ENCODE measurements at regions not wholly inside any gene's neighbourhood (a gene's known extent, or its start where the extent isn't known, plus 50 kb on each side); places are given as distances from the start of the nearest gene placed in this dataset.
"Not testable (repeated sequence)": the region's sequence is repeated elsewhere in the genome, so short reads cannot be mapped to it uniquely, and the experiment has no call there.

- 80% methylated on average over 15 to 16 of the region's 16 CpGs for WGBS, 2 donors
- not testable (repeated sequence) for H3K4me3 ChIP-seq; H3K27me3 ChIP-seq; DNase-seq (ENCODE audit: low spot score in 2 of 2); H3K27ac ChIP-seq; H3K4me1 ChIP-seq; H3K9me3 ChIP-seq
- H3K36me3 ChIP-seq = peaks cover 0 to 14% (median 0%) of the 10 kb centered on the region in 3 donors
Observed at GRCh38 chr16:29173371-29174305, 188.8 kb downstream of the LAT start.

- 92 to 97% methylated on average over 7 of the region's 7 CpGs for WGBS, 2 donors
- not testable (repeated sequence) for H3K27ac ChIP-seq, H3K4me1 ChIP-seq
Observed at GRCh38 chr16:29172098-29172724, 187.4 kb downstream of the LAT start.

GRCh38 chr16:29171296-29171695 lies 186.4 kb downstream of the LAT start:
- not testable (repeated sequence) for H3K27me3 ChIP-seq; H3K9me3 ChIP-seq; H3K4me3 ChIP-seq; H3K4me1 ChIP-seq; H3K27ac ChIP-seq; DNase-seq (ENCODE audit: low spot score in 2 of 2)
- H3K36me3 ChIP-seq = peaks cover 0 to 14% (median 0%) of the 10 kb centered on the region in 3 donors
- 93 to 94% methylated on average over 6 of the region's 6 CpGs for WGBS, 2 donors

More at GRCh38 chr16:29172098-29172724, 187.4 kb downstream of the LAT start:
- H3K36me3 ChIP-seq = peaks cover 0 to 14% (median 0%) of the 10 kb centered on the region in 3 donors
- not testable (repeated sequence) for H3K9me3 ChIP-seq; DNase-seq (ENCODE audit: low spot score in 2 of 2); H3K4me3 ChIP-seq; H3K27me3 ChIP-seq

- not testable (repeated sequence) for DNase-seq (ENCODE audit: low spot score in 2 of 2); H3K27ac ChIP-seq; H3K4me3 ChIP-seq; H3K27me3 ChIP-seq; H3K9me3 ChIP-seq; H3K4me1 ChIP-seq
- peaks cover 0 to 14% (median 0%) of the 10 kb centered on the region in 3 donors for H3K36me3 ChIP-seq
- WGBS, 2 donors = 83 to 88% methylated on average over 20 of the region's 20 CpGs
Observed at GRCh38 chr16:29170393-29171119, 185.7 kb downstream of the LAT start.

GRCh38 chr16:29169295-29169994 lies 184.6 kb downstream of the LAT start:
- not testable (repeated sequence) for H3K9me3 ChIP-seq; H3K4me3 ChIP-seq; DNase-seq (ENCODE audit: low spot score in 2 of 2); H3K27ac ChIP-seq; H3K4me1 ChIP-seq; H3K27me3 ChIP-seq
- WGBS, 2 donors = 62 to 67% methylated on average over 14 to 15 of the region's 16 CpGs
- H3K36me3 ChIP-seq = peaks cover 0 to 14% (median 0%) of the 10 kb centered on the region in 3 donors

GRCh38 chr16:29168515-29169259 lies 183.8 kb downstream of the LAT start:
- not testable (repeated sequence) for H3K4me3 ChIP-seq; DNase-seq (ENCODE audit: low spot score in 2 of 2); H3K9me3 ChIP-seq; H3K27ac ChIP-seq; H3K4me1 ChIP-seq; H3K27me3 ChIP-seq
- peaks cover 0 to 14% (median 0%) of the 10 kb centered on the region in 3 donors for H3K36me3 ChIP-seq
- 79 to 87% methylated on average over 13 of the region's 13 CpGs for WGBS, 2 donors

- DNase-seq (ENCODE audit: low spot score in 2 of 2); H3K4me3 ChIP-seq; H3K36me3 ChIP-seq; H3K27me3 ChIP-seq; H3K4me1 ChIP-seq; H3K9me3 ChIP-seq: not testable (repeated sequence)
- H3K27ac ChIP-seq = peak overlapping the region in 1 of 4 donors; percentile 29
- 26 to 37% methylated on average over 8 of the region's 8 CpGs for WGBS, 2 donors
Observed at GRCh38 chr16:29164442-29165089, 179.7 kb downstream of the LAT start.

- not testable (repeated sequence) for H3K36me3 ChIP-seq; H3K4me3 ChIP-seq; H3K9me3 ChIP-seq; H3K27ac ChIP-seq; DNase-seq (ENCODE audit: low spot score in 2 of 2); H3K27me3 ChIP-seq
- peaks cover 0 to 41% (median 17%) of the 10 kb centered on the region in 4 donors for H3K4me1 ChIP-seq
- WGBS, 2 donors = 96 to 97% methylated on average over 25 of the region's 25 CpGs
Observed at GRCh38 chr16:29160171-29160570, 175.3 kb downstream of the LAT start.

- 64 to 66% methylated on average over 11 of the region's 11 CpGs for WGBS, 2 donors
- H3K9me3 ChIP-seq; H3K4me3 ChIP-seq; DNase-seq (ENCODE audit: low spot score in 2 of 2); H3K27me3 ChIP-seq; H3K36me3 ChIP-seq: not testable (repeated sequence)
- H3K4me1 ChIP-seq = peaks cover 0 to 41% (median 19%) of the 10 kb centered on the region in 4 donors
- peak overlapping the region in 2 of 4 donors; percentile 60 to 91 for H3K27ac ChIP-seq
Observed at GRCh38 chr16:29159603-29160002, 174.8 kb downstream of the LAT start.

Measured in tibial nerve (tissue), 4 donors.